HUES48 (cell line): ENCODE measurements at regions not wholly inside any gene's neighbourhood (a gene's known extent, or its start where the extent isn't known, plus 50 kb on each side); places are given as distances from the start of the nearest gene placed in this dataset.

Experiments
- H3K27ac ChIP-seq: one replicate; pipeline ENCODE4 v1.7.0; 2013; ENCODE audit warnings: low read depth, low read length, inconsistent platforms
- H3K27me3 ChIP-seq: 2 replicates; pipeline ENCODE4 v1.6.1; 2013; ENCODE audit warnings: mild to moderate bottlenecking, low read length; ENCODE audit not compliant: control insufficient read depth, insufficient read depth
- H3K36me3 ChIP-seq: 2 replicates; pipeline ENCODE4 v1.6.1; 2013; ENCODE audit warnings: low read length; ENCODE audit not compliant: control insufficient read depth, insufficient read depth
- H3K4me1 ChIP-seq: 2 replicates; pipeline ENCODE4 v1.6.1; 2013; ENCODE audit warnings: mild to moderate bottlenecking, low read length; ENCODE audit not compliant: control insufficient read depth, insufficient read depth
- H3K4me3 ChIP-seq: 2 replicates; pipeline ENCODE4 v1.5.1; 2013; ENCODE audit warnings: mild to moderate bottlenecking, low read depth, low read length
- H3K9ac ChIP-seq: 2 replicates; pipeline ENCODE4 v1.6.1; 2013; ENCODE audit warnings: mild to moderate bottlenecking, low read depth, low read length, moderate library complexity
- H3K9me3 ChIP-seq: 2 replicates; pipeline ENCODE4 v1.6.1; 2013; ENCODE audit warnings: low read length; ENCODE audit not compliant: control insufficient read depth, insufficient read depth

DNA sequence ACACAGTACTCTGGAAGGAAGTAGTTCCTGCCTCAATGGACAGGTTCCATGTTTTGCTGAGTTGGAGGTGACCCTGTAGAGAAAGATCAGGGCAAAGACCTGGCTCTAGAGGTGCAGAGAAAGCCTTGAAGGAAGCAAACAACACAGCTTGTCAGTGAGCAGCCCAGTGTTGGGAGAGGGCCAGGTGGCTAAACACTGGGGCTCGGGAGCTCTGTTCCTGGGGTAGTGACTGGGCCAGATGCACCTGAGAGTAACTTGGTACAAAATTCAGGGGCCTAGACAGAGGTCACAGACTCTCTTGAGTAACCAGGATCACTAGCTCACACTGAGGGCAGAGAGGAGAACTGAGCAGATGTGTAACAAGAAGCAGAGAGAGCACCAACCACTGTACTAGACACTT is 138.4 kb upstream of the NALF2 start:
- Histone ChIP-seq H3K4me3 (no peak overlapping the region), H3K9ac (no peak overlapping the region), H3K4me1 (no peaks in the 10 kb centered on the region), H3K36me3 (no peaks in the 10 kb centered on the region), H3K27ac (no peak overlapping the region), H3K27me3 (no peaks in the 10 kb centered on the region), H3K9me3 (peaks cover 27% of the 10 kb centered on the region)

DNA sequence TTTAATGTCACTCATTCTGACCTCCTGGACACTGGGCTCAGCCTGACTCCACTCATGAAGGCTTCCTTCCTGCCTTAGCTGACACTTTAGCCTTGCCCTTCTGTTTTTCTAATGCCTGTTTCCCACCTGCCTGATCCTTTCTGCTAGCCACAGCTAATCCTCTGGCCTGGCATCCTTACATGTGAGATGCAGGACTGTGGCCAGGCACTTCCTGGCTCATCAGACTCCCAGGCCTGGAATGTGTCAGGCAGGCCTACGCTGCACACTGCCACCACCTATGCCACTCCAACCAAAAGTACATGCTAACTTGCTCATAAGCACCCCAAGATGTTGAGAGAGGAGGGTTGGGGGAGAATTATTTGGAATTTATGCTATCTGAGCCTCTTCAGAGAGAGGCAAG is 138.8 kb upstream of the NALF2 start:
- Histone ChIP-seq H3K4me1 (no peaks in the 10 kb centered on the region), H3K4me3 (no peak overlapping the region), H3K9ac (no peak overlapping the region), H3K27me3 (no peaks in the 10 kb centered on the region), H3K27ac (no peak overlapping the region), H3K9me3 (peaks cover 30% of the 10 kb centered on the region), H3K36me3 (no peaks in the 10 kb centered on the region)

DNA sequence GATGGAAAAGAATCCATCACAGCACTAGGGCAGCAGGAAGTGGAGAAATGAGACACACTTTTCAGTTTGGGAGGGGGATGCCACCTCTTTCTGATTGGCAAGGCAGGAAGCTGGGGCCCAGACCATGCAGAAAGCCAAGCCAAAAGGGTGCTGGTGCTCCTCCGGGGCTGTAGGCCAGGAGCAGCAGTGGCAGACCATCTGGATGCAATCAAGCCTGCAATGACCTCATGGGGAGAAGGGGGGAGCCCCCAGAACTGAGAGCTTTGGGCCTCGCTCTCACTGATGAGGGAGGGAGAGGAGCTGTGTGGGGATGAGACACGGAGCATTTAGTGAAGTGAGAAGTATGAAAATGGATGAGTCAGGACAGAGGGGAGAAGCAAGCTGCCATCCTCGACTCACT is 141.3 kb upstream of the NALF2 start:
- Histone ChIP-seq H3K27ac (no peak overlapping the region), H3K9me3 (peaks cover 36% of the 10 kb centered on the region; the same call in 1 of the 2 replicates), H3K4me1 (no peaks in the 10 kb centered on the region), H3K36me3 (no peaks in the 10 kb centered on the region), H3K9ac (no peak overlapping the region), H3K4me3 (no peak overlapping the region), H3K27me3 (no peaks in the 10 kb centered on the region)

DNA sequence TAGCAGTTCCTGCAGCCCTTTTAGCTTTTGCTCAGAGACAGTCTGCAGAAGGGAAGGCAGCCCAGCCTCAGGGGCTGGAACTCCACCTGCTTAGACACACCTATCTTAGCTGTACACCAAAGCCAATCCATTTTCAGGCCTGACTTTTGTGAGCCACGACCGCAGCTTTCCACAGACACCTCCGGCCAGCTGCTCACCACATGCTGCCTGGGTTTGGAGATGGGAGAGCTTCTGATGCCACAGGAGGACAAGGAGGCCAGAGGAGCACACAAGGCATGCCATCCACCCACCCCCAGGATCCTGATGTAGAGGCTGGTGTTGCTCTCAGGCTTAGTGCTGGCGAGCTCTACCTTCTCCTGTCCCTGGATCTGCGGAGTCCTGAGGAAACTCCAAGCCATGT is 141.8 kb upstream of the NALF2 start:
- no peak overlapping the region for H3K27ac ChIP-seq
- no peaks in the 10 kb centered on the region for H3K4me1 ChIP-seq
- H3K9ac ChIP-seq: no peak overlapping the region
- H3K36me3 ChIP-seq: no peaks in the 10 kb centered on the region
- no peak overlapping the region for H3K4me3 ChIP-seq
- no peaks in the 10 kb centered on the region for H3K27me3 ChIP-seq
- peaks cover 35% of the 10 kb centered on the region; the same call in 1 of the 2 replicates for H3K9me3 ChIP-seq

DNA sequence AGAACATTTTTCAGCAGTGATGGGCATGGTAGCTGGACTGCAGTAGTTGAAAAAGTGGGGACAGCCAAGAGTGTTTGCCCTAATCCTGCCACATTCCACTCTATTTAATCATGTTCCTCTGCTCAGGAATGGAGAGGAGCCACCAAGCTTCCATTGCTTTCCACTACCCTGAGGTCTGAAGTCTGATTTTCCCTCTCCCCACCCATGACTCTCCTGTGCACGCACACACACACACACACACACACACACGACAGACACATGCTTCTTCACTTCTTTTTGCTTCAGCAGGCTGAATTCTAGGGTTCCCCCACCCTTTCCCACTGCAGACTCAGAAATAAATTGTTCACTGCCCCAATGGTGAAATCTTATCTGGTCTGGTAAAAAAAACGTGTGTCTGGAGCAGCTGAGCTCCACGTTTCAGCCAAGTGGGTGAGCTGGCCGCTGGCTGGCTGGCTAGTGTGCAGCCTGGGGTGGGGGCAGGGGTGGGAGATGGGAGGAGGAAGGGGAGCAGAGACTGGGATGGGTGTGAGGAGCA is 142.7 kb upstream of the NALF2 start:
- Histone ChIP-seq H3K27ac (no peak overlapping the region), H3K36me3 (no peaks in the 10 kb centered on the region), H3K27me3 (no peaks in the 10 kb centered on the region), H3K4me3 (no peak overlapping the region), H3K9ac (no peak overlapping the region), H3K4me1 (no peaks in the 10 kb centered on the region), H3K9me3 (peaks cover 35% of the 10 kb centered on the region; the same call in 1 of the 2 replicates)

DNA sequence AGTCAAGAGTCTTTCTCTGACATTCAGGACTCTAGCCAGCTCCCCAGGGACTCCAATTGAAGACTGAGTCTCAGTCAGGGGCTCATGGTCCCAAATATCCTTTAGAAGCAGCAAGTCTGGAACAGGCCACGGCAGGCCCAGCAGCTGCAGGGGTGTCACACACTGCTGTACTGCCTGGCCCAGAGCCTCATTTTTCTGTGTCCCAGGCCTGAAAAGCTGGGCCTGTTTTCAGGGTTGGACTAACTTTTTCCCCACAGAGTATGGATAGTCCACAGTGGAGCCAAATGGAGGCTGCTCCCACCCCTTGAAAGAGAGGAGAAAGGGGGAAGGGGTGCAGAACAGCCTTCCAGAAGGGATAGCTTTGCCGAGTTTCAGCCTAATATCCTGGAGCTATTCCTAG is 146.8 kb upstream of the NALF2 start:
- H3K27me3 ChIP-seq: no peaks in the 10 kb centered on the region
- H3K4me1 ChIP-seq: no peaks in the 10 kb centered on the region
- H3K9me3 ChIP-seq: peaks cover 24% of the 10 kb centered on the region; the same call in 1 of the 2 replicates
- no peak overlapping the region for H3K27ac ChIP-seq
- H3K9ac ChIP-seq: no peak overlapping the region
- H3K36me3 ChIP-seq: no peaks in the 10 kb centered on the region
- H3K4me3 ChIP-seq: no peak overlapping the region

DNA sequence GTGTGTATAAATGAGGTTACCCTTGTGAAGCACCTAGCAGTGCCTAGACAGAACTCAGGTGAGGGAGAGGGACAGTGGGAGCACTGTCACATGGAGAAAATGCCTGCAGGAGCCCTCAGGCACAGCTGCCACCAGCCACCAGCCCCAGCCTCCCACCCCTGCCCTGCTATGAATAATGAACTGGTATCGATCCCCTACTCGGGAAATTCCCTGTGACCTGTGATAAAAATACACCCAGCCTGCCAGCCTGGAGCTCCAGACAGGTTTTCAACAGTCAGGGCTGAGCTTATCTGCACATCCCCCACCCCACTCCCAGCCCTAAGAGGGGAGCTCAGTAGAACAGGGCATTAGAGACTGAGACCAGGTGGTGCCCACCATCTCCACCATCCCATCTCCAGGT is 159.6 kb upstream of the PJA1 start:
- H3K9me3 ChIP-seq: peaks cover 11% of the 10 kb centered on the region; the same call in 1 of the 2 replicates
- H3K27ac ChIP-seq: no peak overlapping the region
- H3K36me3 ChIP-seq: no peaks in the 10 kb centered on the region
- H3K9ac ChIP-seq: no peak overlapping the region
- no peaks in the 10 kb centered on the region for H3K4me1 ChIP-seq
- no peak overlapping the region for H3K4me3 ChIP-seq
- H3K27me3 ChIP-seq: no peaks in the 10 kb centered on the region

DNA sequence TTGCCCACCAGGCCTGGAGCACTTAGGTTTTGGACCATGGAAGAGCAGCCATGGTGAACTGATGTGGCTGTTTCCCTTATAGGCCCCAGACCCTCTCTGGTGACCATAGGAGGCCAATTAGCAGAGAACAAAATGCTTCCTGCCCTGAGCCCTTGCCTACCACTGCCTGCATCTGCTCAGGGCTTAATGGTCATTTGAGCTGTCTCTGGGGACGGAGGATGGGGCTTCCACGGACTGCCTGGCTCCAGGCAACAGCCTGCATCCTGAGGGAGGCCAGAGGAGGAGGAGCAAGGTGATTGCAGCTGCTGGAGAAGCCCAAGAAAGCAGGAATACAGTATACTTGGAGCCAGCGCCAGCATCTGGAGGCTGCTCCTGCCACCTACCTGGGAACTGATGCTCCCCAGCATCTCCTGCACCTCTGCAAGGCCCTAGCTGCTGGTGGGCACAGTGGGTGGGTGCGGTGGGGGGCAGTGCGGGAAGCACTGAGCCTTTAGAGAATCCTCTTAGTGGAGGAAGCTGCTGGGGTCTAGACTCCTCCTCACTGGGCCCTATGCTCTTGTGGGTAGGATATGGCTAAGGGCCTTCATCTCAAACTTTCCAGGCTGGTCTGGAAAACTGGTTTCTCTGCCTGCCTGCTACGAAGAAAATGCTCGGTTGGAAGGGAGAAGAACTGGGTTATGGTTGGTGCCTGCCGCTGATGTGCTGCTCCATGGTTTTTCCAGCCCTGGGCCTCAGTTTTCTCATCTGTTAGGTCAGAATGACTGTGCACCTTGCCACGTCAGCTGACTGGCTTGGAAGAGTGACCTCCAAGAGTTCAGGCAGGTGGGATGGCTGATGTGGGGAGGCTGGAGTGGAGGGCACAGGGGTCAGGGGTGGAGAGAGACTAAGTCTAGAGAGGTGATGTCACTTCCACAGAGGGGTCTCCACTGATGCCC is 158.8 kb upstream of the PJA1 start:
- Histone ChIP-seq H3K4me1 (peaks cover 5% of the 10 kb centered on the region; the same call in 1 of the 2 replicates), H3K27ac (no peak overlapping the region), H3K27me3 (no peaks in the 10 kb centered on the region), H3K4me3 (no peak overlapping the region), H3K9ac (no peak overlapping the region), H3K9me3 (peaks cover 11% of the 10 kb centered on the region; the same call in 1 of the 2 replicates), H3K36me3 (no peaks in the 10 kb centered on the region)

DNA sequence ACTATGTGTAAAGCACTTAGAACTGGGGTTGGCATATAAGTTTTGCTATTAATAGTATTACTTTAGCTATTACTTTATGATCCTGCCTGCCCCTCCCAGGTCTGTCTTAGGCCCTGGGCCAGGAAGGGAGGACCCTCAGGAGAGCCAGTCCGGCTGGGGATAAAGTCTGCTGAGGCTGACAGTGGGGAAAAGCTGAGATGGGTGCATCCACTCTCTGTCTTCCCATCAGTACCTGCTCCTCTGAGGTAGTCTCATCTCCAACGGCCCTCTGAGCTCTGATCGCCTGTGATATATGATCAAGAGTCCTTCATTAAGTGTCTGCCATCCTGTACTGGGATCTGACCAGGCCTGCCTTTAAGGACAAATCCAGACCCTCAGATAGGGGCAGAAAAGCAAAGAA is 156.5 kb upstream of the PJA1 start:
- no peak overlapping the region for H3K4me3 ChIP-seq
- no peaks in the 10 kb centered on the region for H3K36me3 ChIP-seq
- H3K27me3 ChIP-seq: no peaks in the 10 kb centered on the region
- peaks cover 14% of the 10 kb centered on the region; the same call in 1 of the 2 replicates for H3K4me1 ChIP-seq
- no peak overlapping the region for H3K9ac ChIP-seq
- peaks cover 17% of the 10 kb centered on the region; the same call in 1 of the 2 replicates for H3K9me3 ChIP-seq
- H3K27ac ChIP-seq: no peak overlapping the region

DNA sequence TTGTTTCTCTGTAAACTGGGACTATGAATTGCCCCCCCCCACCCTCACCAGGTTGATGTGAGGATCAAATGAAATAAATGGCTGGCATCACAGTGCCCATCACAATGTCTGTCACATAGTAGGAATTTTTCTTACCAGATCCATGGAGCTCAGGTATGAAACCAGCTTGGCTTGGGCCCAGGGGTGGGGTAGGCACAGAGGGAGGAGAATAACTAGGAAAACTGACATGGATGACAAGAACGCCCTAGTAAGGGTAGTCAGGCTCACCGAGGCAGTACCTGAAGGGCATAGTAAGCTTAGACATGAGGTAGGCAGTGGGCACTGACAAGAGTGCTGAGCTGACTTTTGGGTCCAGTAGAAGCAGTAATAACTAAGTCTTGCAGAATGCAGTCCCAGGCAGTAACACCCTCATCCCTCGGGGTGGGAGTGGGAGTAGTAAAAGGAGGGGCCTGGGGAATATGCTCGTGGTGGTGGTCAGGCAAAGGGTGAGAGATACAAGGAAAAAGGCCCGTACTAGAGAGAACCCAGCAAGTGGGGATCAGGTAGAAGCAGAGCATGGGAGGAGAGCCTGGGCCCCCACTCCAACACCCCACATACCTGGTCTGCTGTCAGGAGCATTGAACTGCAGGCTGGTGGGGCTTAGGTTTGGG is 155.9 kb upstream of the PJA1 start:
- Histone ChIP-seq H3K9me3 (peaks cover 17% of the 10 kb centered on the region; the same call in 1 of the 2 replicates), H3K27ac (no peak overlapping the region), H3K27me3 (no peaks in the 10 kb centered on the region), H3K9ac (no peak overlapping the region), H3K36me3 (no peaks in the 10 kb centered on the region), H3K4me3 (no peak overlapping the region), H3K4me1 (peaks cover 18% of the 10 kb centered on the region; the same call in 1 of the 2 replicates)

DNA sequence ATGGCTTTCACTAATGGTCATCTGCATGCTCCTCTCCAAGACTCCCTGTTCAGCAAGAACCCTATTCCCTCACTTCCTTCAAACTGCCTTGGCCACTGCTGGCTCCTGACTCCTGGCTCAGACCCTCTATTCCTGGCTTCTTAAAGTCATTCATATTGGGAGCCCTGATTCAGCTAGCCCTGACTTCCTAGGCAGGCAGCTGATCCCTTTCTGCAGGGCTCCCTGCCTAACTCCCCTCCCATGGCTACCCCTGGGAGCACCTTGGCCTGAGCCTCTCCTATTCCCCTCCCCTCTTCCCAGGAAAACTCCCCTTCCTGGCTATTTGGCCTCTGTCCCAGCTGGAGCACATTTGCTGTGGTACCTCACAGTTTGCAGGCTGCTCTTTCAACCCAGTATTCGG is 154.9 kb upstream of the PJA1 start:
- H3K4me1 ChIP-seq: peaks cover 22% of the 10 kb centered on the region; the same call in 1 of the 2 replicates
- H3K9ac ChIP-seq: no peak overlapping the region
- no peaks in the 10 kb centered on the region for H3K36me3 ChIP-seq
- peaks cover 11% of the 10 kb centered on the region; the same call in 1 of the 2 replicates for H3K9me3 ChIP-seq
- H3K27ac ChIP-seq: no peak overlapping the region
- H3K4me3 ChIP-seq: no peak overlapping the region
- H3K27me3 ChIP-seq: no peaks in the 10 kb centered on the region
